Astrocyte of the cerebellum (primary cell): ENCODE measurements at regions not wholly inside any gene's neighbourhood (a gene's known extent, or its start where the extent isn't known, plus 50 kb on each side); places are given as distances from the start of the nearest gene placed in this dataset.
A peak's percentile ranks its signal among the peaks of the same experiment; 100 is the strongest.
"Not testable (repeated sequence)": the region's sequence is repeated elsewhere in the genome, so short reads cannot be mapped to it uniquely, and the experiment has no call there.

ENCODE experiments used
- DNase-seq: peaks from one replicate; pipeline ENCODE4 v3.0.0-alpha.2; 2011; ENCODE audit warnings: low read depth
- H3K4me3 ChIP-seq: 2 replicates; pipeline ENCODE4 v1.5.1; 2011; ENCODE audit warnings: mild to moderate bottlenecking, low read depth, low read length, moderate library complexity
- in situ Hi-C: cut with HindIII; loops from 2 replicates; pipeline ENCODE4 v1.10.0; 2017; ENCODE audit warnings: low sequenced_read_pairs
- TF ChIP-seq, protein P1 (sequence below): IDR thresholded peaks from 2 replicates; pipeline ENCODE4 v1.5.1; 2012; ENCODE audit warnings: low read length, low read depth, moderate library complexity, mild to moderate bottlenecking; ENCODE audit errors: missing control alignments

DNA sequence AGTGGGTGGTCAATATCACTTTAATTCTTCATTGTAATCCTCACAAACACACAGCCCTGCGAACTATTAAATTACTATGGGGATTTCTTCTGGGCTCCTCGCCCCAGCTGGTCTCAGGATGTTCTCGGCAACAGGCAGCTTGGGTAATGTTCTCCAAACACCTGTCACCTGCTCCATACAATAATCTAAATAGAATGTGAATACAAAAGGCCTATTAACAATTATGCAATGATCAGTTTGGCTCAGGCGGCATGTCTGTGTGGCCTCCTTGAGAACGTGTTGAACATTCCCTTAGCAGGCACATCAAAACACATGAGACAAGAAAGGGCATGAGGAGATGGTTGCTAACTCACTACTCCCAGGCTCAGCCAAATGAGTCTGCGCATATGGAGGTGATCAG lies 158.6 kb upstream of the KBTBD8 start:
- no peak overlapping the region for H3K4me3 ChIP-seq
- TF ChIP-seq, protein P1, sequence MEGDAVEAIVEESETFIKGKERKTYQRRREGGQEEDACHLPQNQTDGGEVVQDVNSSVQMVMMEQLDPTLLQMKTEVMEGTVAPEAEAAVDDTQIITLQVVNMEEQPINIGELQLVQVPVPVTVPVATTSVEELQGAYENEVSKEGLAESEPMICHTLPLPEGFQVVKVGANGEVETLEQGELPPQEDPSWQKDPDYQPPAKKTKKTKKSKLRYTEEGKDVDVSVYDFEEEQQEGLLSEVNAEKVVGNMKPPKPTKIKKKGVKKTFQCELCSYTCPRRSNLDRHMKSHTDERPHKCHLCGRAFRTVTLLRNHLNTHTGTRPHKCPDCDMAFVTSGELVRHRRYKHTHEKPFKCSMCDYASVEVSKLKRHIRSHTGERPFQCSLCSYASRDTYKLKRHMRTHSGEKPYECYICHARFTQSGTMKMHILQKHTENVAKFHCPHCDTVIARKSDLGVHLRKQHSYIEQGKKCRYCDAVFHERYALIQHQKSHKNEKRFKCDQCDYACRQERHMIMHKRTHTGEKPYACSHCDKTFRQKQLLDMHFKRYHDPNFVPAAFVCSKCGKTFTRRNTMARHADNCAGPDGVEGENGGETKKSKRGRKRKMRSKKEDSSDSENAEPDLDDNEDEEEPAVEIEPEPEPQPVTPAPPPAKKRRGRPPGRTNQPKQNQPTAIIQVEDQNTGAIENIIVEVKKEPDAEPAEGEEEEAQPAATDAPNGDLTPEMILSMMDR: no peak
- no peak for DNase-seq
- in situ Hi-C loops: no loop called here

DNA sequence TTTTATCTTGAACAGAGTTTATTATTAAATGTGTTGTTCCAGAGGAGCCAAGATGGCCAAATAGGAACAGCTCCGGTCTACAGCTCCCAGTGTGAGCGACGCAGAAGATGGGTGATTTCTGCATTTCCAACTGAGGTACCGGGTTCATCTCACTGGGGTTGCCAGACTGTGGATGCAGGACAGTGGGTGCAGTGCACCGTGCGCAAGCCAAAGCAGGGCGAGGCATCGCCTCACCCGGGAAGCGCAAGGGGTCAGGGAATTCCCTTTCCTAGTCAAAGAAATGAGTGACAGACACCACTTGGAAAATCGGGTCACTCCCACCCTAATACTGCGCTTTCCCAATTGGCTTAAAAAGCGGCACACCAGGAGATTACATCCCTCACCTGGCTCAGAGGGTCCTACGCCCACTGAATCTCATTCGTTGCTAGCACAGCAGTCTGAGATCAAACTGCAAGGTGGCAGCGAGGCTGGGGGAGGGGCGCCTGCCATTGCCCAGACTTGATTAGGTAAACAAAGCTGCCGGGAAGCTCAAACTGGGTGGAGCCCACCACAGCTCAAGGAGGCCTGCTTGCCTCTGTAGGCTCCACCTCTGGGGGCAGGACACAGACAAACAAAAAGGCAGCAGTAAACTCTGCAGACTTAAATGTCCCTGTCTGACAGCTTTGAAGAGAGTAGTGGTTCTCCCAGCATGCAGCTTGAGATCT lies 155.2 kb upstream of the KBTBD8 start:
- in situ Hi-C loops, DNase-seq, H3K4me3 ChIP-seq: not testable (repeated sequence)

DNA sequence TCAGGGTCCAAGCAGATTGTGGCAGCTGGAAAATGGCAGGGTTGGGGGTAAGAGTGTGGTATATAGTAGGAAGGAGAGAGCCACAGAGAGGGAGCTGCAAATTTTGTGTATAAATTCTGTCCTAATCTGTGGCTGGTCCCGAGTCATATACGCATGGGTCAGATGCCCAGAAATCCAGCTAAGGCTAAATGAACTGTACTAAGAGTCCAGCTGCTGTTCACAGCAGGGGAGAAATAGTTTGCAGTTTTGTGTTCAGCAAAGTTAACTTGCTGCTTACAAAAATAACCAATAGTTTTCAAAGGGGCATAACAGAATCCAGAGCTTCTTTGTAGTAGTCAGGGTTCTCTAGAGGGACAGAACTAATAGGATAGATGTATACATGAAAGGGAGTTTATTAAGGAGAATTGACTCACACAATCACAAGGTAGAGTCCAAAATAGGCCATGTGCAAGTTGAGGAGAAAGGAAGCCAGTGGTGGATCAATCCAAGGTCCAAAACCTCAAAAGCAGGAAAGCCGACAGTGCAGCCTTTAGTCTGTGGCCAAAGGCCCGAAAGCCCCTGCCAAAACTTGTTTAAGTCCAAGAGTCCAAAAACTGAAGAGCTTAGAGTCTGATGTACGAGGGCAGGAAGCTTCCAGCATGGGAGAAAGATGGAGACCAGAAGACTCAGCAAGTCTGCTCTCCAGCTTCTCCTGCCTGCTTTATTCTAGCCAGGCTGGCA lies 146.1 kb upstream of the KBTBD8 start:
- in situ Hi-C loops: no loop called here
- peak; percentile 20 for DNase-seq

DNA sequence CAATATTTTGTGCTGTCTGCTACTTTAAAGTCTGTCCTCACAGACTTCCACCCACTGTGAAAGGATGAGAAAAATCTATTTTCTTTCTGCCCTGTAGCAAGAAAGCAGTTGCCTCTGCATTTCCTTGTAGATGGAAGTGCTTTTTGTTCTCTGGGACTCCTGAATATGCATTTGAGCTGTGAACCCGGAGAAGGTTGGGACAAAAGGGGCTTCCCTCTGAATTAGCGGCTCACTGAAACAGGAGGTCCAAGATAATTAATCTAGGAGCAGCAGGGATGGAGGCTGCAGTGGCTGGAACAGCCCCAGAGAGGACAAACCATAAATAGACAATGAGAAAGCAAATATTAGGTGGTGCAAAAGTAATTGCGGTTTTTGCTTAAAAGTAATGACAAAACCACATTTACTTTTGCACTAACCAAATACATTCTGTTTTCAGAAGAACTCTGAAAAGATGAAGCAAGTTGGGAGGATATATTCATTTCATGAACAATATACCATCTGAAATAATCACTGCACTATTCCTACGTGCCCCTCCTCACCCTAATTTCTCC lies 143.4 kb upstream of the KBTBD8 start:
- no peak overlapping the region for H3K4me3 ChIP-seq
- TF ChIP-seq, protein P1: no peak
- DNase-seq: no peak
- in situ Hi-C loops: no loop called here

More for the DNA sequence above, 146.1 kb upstream of the KBTBD8 start:
- TF ChIP-seq, protein P1: no peak
- H3K4me3 ChIP-seq: no peak overlapping the region

DNA sequence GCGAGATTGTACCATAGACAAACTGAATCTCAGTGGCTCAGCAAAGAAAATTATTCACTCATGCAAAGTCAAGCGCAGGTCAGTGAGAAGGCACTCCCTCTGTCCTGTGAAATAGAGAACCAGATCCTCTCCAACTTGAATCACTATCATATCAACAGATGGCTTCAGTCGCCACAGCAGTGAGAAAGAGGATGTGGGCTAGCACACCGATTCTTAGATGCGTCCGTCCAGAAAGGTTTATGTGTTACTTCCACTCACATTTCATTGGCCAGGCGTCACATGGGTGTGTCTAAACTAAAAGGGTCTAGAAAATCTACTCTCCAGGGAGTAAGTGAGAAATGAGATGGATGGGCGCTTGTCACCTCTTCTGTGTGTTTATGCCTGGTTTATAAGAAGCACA lies 141.6 kb upstream of the KBTBD8 start:
- in situ Hi-C loops: no loop called here
- DNase-seq: no peak
- H3K4me3 ChIP-seq: no peak overlapping the region
- TF ChIP-seq, protein P1: no peak

DNA sequence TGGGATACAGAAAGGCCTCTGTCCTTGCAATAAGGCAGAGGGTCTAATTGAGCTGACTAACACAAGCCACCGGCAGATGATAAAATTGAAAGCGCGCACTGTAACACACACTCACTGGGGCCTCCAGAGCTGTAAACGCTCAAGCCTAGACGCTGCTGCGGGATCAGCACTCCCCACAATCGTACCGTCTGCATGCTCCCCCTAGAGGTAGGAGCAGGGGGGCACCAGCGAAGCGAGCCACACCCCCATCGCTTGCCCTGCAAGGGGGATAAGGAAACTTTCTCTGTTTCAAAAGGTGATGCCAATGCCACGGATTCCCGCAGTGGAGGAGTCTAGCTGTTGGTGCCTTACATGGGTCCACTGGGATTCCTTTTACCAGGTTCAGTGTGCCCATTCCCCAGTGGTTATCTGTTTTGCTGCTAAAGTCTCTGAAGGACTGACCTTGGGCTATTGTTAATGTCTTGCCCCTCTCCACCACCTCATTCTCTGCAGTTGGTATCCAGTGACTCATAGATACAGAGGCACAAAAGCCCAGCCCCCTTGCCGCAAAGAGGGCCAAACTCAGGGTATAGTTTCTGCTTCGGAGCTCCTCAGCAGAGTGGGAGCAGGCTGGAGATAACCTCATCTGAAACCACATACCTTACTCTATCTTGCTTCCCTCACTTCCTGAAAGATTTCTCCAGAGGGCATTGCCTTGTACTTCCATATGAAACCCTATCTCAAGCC lies 139.3 kb upstream of the KBTBD8 start:
- TF ChIP-seq, protein P1: no peak
- no peak for DNase-seq
- in situ Hi-C loops: no loop called here
- no peak overlapping the region for H3K4me3 ChIP-seq
